ENCODE measurements at regions not wholly inside any gene's neighbourhood (a gene's known extent, or its start where the extent isn't known, plus 50 kb on each side); places are given as distances from the start of the nearest gene placed in this dataset.
"Not testable (repeated sequence)": the region's sequence is repeated elsewhere in the genome, so short reads cannot be mapped to it uniquely, and the experiment has no call there.

- Histone ChIP-seq H3K4me3 (ENCODE audit: low read depth in 1 of 3, low read length in 3 of 3) (no peak overlapping the region), H3K27ac (ENCODE audit: low read depth in 1 of 3, low read length in 2 of 3) (no peak overlapping the region), H3K27me3 (ENCODE audit: control insufficient read depth in 3 of 3, insufficient read depth in 3 of 3, low read length in 3 of 3) (no peaks in the 10 kb centered on the region), H3K9me3 (ENCODE audit: control insufficient read depth in 2 of 2, insufficient read depth in 1 of 2, low read depth in 1 of 2, low read length in 1 of 2) (no peaks in the 10 kb centered on the region), H3K4me1 (ENCODE audit: control insufficient read depth in 3 of 3, insufficient read depth in 2 of 3, low read depth in 1 of 3, low read length in 2 of 3) (peaks cover 0 to 19% (median 3%) of the 10 kb centered on the region in 3 donors), H3K36me3 (ENCODE audit: control insufficient read depth in 3 of 3, insufficient read depth in 2 of 3, low read depth in 1 of 3, low read length in 3 of 3) (no peaks in the 10 kb centered on the region)
- WGBS, 3 donors, result 69 to 78% (median 76%) methylated on average over 20 to 21 of the region's 21 CpGs
- FAIRE-seq, result no peak
- no peak for DNase-seq
These were observed 213.1 kb downstream of the TBC1D2B start for GRCh38 chr15:77864211-77865105.

GRCh38 chr15:77863491-77864105 is 213.9 kb downstream of the TBC1D2B start:
- WGBS, 3 donors, result 83 to 84% (median 84%) methylated on average over 12 of the region's 12 CpGs
- Histone ChIP-seq H3K4me1 (ENCODE audit: control insufficient read depth in 3 of 3, insufficient read depth in 2 of 3, low read depth in 1 of 3, low read length in 2 of 3) (peaks cover 0 to 26% (median 3%) of the 10 kb centered on the region in 3 donors), H3K27me3 (ENCODE audit: control insufficient read depth in 3 of 3, insufficient read depth in 3 of 3, low read length in 3 of 3) (no peaks in the 10 kb centered on the region), H3K4me3 (ENCODE audit: low read depth in 1 of 3, low read length in 3 of 3) (no peak overlapping the region), H3K27ac (ENCODE audit: low read depth in 1 of 3, low read length in 2 of 3) (no peak overlapping the region), H3K9me3 (ENCODE audit: control insufficient read depth in 2 of 2, insufficient read depth in 1 of 2, low read depth in 1 of 2, low read length in 1 of 2) (no peaks in the 10 kb centered on the region), H3K36me3 (ENCODE audit: control insufficient read depth in 3 of 3, insufficient read depth in 2 of 3, low read depth in 1 of 3, low read length in 3 of 3) (no peaks in the 10 kb centered on the region)
- DNase-seq (no peak), FAIRE-seq (no peak)

- Histone ChIP-seq H3K27me3 (ENCODE audit: control insufficient read depth in 3 of 3, insufficient read depth in 3 of 3, low read length in 3 of 3) (no peaks in the 10 kb centered on the region), H3K36me3 (ENCODE audit: control insufficient read depth in 3 of 3, insufficient read depth in 2 of 3, low read depth in 1 of 3, low read length in 3 of 3) (no peaks in the 10 kb centered on the region), H3K4me1 (ENCODE audit: control insufficient read depth in 3 of 3, insufficient read depth in 2 of 3, low read depth in 1 of 3, low read length in 2 of 3) (peaks cover 0 to 26% (median 3%) of the 10 kb centered on the region in 3 donors), H3K9me3 (ENCODE audit: control insufficient read depth in 2 of 2, insufficient read depth in 1 of 2, low read depth in 1 of 2, low read length in 1 of 2) (no peaks in the 10 kb centered on the region), H3K4me3 (ENCODE audit: low read depth in 1 of 3, low read length in 3 of 3) (no peak overlapping the region), H3K27ac (ENCODE audit: low read depth in 1 of 3, low read length in 2 of 3) (no peak overlapping the region)
- no peak for DNase-seq
- FAIRE-seq, result no peak
- WGBS, 3 donors, result 70 to 75% (median 74%) methylated on average over 10 to 13 of the region's 13 CpGs
These were observed 214.8 kb downstream of the TBC1D2B start for GRCh38 chr15:77862651-77863104.

- not testable (repeated sequence) for DNase-seq; H3K27me3 ChIP-seq (ENCODE audit: control insufficient read depth in 3 of 3, insufficient read depth in 3 of 3, low read length in 3 of 3)
These were observed 215.4 kb downstream of the TBC1D2B start for GRCh38 chr15:77861997-77862635.

GRCh38 chr15:77860071-77860691 is 217.3 kb downstream of the TBC1D2B start:
- 58 to 74% (median 59%) methylated on average over 10 of the region's 10 CpGs for WGBS, 3 donors
- Histone ChIP-seq H3K27ac (ENCODE audit: low read depth in 1 of 3, low read length in 2 of 3) (peak overlapping the region in 1 of 3 donors; percentile 77), H3K4me3 (ENCODE audit: low read depth in 1 of 3, low read length in 3 of 3) (no peak overlapping the region), H3K27me3 (ENCODE audit: control insufficient read depth in 3 of 3, insufficient read depth in 3 of 3, low read length in 3 of 3) (no peaks in the 10 kb centered on the region), H3K36me3 (ENCODE audit: control insufficient read depth in 3 of 3, insufficient read depth in 2 of 3, low read depth in 1 of 3, low read length in 3 of 3) (no peaks in the 10 kb centered on the region), H3K4me1 (ENCODE audit: control insufficient read depth in 3 of 3, insufficient read depth in 2 of 3, low read depth in 1 of 3, low read length in 2 of 3) (peaks cover 0 to 32% (median 3%) of the 10 kb centered on the region in 3 donors), H3K9me3 (ENCODE audit: control insufficient read depth in 2 of 2, insufficient read depth in 1 of 2, low read depth in 1 of 2, low read length in 1 of 2) (no peaks in the 10 kb centered on the region)
- peak in 1 of 2 donors; percentile 69 for DNase-seq
- no peak for FAIRE-seq

More at GRCh38 chr15:77861997-77862635, 215.4 kb downstream of the TBC1D2B start:
- WGBS, 3 donors, result 80 to 86% (median 84%) methylated on average over 10 of the region's 10 CpGs
- H3K36me3 ChIP-seq (ENCODE audit: control insufficient read depth in 3 of 3, insufficient read depth in 2 of 3, low read depth in 1 of 3, low read length in 3 of 3); FAIRE-seq; H3K9me3 ChIP-seq (ENCODE audit: control insufficient read depth in 2 of 2, insufficient read depth in 1 of 2, low read depth in 1 of 2, low read length in 1 of 2); H3K4me3 ChIP-seq (ENCODE audit: low read depth in 1 of 3, low read length in 3 of 3); H3K27ac ChIP-seq (ENCODE audit: low read depth in 1 of 3, low read length in 2 of 3): not testable (repeated sequence)
- peaks cover 0 to 28% (median 3%) of the 10 kb centered on the region in 3 donors for H3K4me1 ChIP-seq (ENCODE audit: control insufficient read depth in 3 of 3, insufficient read depth in 2 of 3, low read depth in 1 of 3, low read length in 2 of 3)

- peak overlapping the region in 1 of 3 donors; percentile 77 for H3K27ac ChIP-seq (ENCODE audit: low read depth in 1 of 3, low read length in 2 of 3)
- H3K4me3 ChIP-seq (ENCODE audit: low read depth in 1 of 3, low read length in 3 of 3), result no peak overlapping the region
- FAIRE-seq (no peak), DNase-seq (peak; percentile 79 to 82)
- no peaks in the 10 kb centered on the region for H3K36me3 ChIP-seq (ENCODE audit: control insufficient read depth in 3 of 3, insufficient read depth in 2 of 3, low read depth in 1 of 3, low read length in 3 of 3)
- H3K9me3 ChIP-seq (ENCODE audit: control insufficient read depth in 2 of 2, insufficient read depth in 1 of 2, low read depth in 1 of 2, low read length in 1 of 2), result no peaks in the 10 kb centered on the region
- peaks cover 0 to 32% (median 3%) of the 10 kb centered on the region in 3 donors for H3K4me1 ChIP-seq (ENCODE audit: control insufficient read depth in 3 of 3, insufficient read depth in 2 of 3, low read depth in 1 of 3, low read length in 2 of 3)
- H3K27me3 ChIP-seq (ENCODE audit: control insufficient read depth in 3 of 3, insufficient read depth in 3 of 3, low read length in 3 of 3), result no peaks in the 10 kb centered on the region
- 20 to 61% (median 47%) methylated on average over 2 of the region's 2 CpGs for WGBS, 3 donors
These were observed 217.9 kb downstream of the TBC1D2B start for GRCh38 chr15:77859491-77860060.

GRCh38 chr15:77858792-77859490 is 218.6 kb downstream of the TBC1D2B start:
- Histone ChIP-seq H3K27me3 (ENCODE audit: control insufficient read depth in 3 of 3, insufficient read depth in 3 of 3, low read length in 3 of 3) (no peaks in the 10 kb centered on the region), H3K4me3 (ENCODE audit: low read depth in 1 of 3, low read length in 3 of 3) (no peak overlapping the region), H3K36me3 (ENCODE audit: control insufficient read depth in 3 of 3, insufficient read depth in 2 of 3, low read depth in 1 of 3, low read length in 3 of 3) (no peaks in the 10 kb centered on the region), H3K27ac (ENCODE audit: low read depth in 1 of 3, low read length in 2 of 3) (peak overlapping the region in 1 of 3 donors; percentile 77), H3K9me3 (ENCODE audit: control insufficient read depth in 2 of 2, insufficient read depth in 1 of 2, low read depth in 1 of 2, low read length in 1 of 2) (no peaks in the 10 kb centered on the region), H3K4me1 (ENCODE audit: control insufficient read depth in 3 of 3, insufficient read depth in 2 of 3, low read depth in 1 of 3, low read length in 2 of 3) (peaks cover 0 to 32% (median 3%) of the 10 kb centered on the region in 3 donors)
- DNase-seq (no peak), FAIRE-seq (no peak)
- WGBS, 3 donors, result 37 to 64% (median 40%) methylated on average over 11 of the region's 11 CpGs
